Muscle of arm (tissue), 1 donor: ENCODE measurements at regions not wholly inside any gene's neighbourhood (a gene's known extent, or its start where the extent isn't known, plus 50 kb on each side); places are given as distances from the start of the nearest gene placed in this dataset.

Experiments
- DNase-seq: peaks from one replicate; pipeline ENCODE4 v3.0.0-alpha.2; 2013

DNA sequence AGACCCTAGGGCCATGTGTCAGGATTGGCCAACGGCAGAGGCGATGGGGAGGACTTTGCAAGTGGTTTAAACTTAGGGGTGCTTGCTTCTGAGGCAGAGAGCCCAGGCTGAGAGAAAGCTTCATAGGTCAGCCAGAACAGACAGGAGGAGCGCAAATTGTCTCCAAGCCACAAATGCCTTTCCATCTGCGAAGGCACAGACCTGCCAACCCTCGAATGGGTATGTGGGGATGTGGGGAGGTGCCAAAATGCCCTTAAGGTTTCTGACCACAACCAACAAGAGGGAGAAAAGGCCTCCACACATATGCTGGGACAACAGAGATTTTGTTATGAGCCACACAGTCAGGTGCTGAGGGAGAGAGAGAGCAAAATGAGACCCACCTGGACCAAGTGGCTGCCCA lies 283.6 kb downstream of the CYP26B1 start:
- DNase-seq: no peak

DNA sequence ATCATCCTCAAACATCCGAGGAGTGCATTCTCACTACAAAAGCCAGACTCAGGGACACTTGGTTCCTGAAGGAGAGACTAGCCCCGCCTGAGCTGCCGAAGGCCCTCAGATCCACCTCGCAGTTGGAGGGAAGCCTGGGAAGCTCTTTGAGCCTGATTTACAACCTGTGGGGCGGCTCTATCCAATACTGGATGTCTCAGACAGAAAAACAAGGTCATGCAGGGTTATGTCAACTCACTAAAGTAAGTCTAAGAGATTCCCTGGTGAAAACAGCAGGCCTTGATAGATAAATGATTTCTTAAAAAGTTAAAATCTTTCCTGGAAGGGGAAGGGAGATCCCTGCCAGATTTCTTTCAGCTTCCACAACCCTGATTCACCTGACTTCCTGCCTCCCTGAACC lies 284.3 kb downstream of the CYP26B1 start:
- no peak for DNase-seq

DNA sequence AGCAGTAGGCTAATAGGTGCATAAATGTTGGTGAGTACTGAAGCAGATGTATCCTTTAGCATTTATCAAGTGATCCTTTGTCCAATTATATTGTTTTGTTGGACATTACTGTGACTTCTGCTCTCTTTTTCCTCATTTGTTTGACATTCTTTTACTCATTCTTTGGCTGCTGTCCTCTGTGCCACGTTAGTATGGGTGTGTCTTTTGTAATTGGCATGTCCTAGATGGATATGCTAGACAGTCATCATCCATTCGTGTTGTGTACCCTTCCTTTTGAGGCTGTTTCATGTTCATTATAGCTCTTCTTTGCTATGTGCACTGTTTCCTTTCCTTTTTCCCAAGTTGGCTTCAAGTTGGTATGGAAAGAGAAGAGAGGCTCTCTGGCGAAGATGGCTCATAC lies 284.7 kb downstream of the CYP26B1 start:
- DNase-seq: no peak

DNA sequence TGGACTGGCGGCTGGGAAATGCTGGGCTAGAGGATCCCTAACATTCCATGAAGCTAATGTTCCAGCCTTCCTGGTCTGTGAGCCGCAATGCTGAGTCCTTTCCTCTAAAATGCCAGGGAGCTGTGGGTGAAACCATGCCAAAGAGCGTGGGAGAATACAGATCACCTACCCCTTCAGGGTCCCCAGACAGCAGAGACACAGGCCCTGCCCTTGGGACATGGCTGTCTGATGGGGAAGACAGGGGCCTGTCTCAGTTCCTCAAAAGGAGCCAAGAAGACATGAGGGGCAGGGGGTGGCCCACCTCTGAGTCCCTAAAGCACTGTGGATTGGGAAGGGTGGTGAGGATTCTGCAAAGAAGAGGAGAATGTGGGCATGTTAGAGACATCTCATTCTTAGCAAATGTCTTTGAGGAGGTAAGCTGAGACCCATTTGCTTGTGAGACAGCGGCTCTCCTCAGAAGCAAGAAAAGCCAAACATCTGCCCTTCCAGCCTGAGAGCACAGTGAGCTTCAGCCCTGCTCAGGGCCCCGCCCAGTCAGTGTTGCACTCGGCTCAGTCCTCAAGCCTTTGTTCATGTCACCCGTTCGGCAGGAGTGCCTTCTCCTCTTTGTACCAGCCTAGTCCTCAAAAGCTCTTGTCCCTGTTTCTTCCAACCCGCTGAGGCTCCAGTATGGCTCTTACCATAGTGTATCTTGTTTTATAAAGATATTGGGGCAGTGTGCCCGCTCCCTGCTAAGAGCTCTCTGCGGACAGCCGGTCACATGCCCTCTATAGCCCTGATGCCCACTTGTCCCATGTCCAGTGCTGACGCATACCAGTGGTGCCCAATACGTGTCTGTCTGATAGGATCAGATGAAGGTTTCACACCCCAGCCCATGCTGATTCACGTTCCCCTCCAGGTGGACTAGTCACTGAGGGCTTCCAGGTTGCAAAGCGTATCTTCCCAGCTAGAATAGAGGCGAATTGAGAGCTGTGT lies 286.2 kb downstream of the CYP26B1 start:
- DNase-seq: no peak

DNA sequence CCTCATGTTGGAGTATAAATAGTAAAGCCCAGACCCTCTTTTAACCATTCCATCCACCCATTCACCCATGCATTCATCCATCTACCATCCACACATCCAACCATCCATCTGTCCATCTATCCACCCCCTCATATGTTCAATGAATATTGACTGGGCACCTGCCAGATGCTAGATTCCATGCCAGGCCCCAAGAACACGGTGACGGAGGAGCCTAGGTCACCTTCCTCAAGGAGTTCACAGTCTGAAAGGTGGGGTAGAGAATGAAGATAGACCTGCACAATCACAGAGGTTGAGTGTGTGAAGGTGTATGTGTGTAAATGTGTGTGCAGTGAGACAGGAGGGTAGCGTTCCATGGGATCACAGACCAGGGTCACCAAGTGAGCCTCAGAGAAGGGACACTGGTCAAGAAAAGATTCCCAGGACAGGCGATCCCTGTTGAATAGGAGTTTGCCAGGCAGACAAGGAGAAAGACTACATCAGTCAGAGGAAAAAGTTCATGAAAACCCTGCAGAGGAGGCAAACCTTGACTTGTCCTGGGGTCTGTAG lies 287.2 kb downstream of the CYP26B1 start:
- DNase-seq: no peak

DNA sequence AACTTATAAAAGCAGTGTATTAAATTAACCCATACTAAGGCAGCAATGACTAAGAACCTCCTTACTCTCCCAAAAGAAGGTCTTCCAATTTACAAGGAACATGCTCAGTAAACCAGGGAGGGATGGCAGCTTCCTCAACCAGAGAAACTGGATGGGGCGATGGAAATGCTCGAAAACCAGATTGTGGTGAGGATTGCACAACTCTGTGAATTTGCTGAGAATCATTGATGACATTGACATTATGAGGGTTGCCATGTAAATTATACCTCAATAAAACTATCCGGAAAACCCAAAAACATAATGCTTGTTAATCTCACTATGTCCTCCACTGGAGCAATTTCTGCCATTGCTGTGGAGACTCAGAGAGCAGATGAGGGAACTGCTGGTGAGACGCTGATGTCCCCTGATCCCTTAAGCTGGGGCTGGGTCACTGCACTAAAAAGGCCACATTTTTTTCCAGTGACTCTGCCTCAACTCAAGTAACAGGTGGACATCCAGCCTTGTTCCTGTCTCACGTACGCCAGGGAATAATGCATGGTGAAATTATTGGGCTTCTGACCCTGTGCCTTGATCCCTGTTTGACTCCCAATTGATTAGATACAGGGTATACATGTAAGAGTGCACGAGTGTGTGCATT lies 288.3 kb downstream of the CYP26B1 start:
- no peak for DNase-seq

DNA sequence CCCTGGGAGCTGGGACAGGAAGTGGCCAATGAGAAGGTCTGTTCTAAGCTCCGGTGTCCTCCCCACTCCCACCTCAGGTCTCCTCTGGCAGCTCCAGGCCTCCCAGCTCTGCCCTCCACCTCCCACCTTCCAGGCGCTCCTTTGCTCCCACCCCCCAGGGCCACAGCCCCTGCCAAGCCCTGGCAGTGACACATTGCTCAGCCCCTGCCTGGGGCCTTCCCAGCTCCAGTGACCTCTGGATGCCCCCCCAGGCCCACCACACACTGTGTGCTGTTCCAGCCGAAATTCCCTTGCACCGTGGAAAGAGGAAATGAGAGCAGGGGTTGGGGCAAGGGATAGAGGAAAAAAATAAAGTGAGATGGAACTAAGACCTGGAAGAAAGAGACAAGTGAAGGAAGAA lies 289.6 kb downstream of the CYP26B1 start:
- DNase-seq: peak; percentile 45

DNA sequence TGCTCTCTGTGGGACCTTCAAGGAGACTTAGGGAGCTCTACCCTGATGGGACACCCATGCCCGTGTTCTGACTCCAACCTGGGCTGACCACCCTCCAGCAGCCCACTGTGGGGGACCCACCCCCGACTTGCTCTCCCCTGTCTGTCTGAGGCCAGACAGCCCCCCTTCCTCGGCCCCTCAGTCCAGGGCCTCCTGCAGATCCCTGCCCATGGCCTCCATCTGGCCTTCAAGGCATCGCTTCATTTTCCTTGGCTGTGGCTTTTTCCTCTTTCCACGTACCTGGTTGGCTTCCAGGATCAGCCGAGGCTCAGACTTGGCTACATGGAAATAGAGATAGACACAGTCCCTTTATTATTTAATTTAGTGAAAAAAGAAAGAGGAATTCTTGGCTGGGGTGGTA lies 290.0 kb downstream of the CYP26B1 start:
- peak; percentile 56 for DNase-seq

DNA sequence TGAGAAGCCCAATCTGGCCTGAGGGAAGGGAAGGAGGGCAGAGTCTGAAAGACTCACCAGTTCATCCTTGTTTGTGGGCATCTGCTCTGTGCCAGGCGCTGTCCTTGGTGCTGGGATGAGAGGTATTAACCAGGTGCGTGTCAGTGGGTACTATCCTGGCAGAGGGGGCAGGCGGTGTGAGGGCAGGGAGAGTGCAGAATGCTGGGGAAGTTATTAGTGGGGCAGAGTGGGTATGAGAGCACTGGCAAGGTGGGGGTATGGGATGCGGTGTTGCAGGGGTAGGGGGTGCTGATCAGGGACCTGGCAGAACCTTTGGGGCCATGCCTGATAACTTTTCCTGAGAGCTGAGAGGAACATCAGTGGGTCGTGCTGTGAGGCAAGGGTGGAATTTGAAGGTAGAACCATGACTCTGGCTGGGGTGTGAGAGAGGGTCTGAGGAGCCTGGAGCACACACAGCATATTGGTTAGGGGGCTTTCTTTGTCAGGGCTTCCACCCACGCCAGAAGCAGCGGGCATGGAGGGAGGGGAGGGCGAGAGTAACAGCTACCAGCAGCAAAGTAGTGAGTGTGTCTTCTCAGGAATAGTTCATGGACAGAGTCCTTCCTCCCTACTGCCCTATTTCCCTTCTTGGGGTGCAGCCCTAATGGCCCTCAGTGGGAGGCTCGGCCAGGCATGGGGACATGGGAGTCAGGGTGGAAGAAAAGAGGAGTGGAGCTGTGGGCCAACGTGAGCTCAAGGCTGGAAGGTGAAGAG lies 290.7 kb downstream of the CYP26B1 start:
- no peak for DNase-seq

DNA sequence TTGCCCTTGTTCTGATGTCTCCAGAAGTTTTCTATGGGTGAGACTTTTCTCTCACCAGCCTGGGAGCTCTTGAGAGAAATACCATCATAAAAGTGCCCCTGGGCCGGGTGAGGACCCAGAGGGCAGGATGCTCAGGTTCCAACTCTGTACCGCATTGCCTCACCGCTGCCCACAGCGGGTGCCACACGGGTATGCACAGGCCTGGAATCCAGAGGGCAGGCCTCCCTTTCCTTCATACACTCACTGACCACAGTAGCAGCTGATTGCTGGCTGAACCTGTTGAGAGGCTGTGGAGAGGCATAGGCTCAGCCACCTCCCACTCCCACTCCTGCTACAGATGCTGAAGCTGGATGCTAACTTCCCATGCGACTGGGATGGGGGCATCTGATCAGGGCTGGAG lies 293.8 kb downstream of the CYP26B1 start:
- DNase-seq: no peak

DNA sequence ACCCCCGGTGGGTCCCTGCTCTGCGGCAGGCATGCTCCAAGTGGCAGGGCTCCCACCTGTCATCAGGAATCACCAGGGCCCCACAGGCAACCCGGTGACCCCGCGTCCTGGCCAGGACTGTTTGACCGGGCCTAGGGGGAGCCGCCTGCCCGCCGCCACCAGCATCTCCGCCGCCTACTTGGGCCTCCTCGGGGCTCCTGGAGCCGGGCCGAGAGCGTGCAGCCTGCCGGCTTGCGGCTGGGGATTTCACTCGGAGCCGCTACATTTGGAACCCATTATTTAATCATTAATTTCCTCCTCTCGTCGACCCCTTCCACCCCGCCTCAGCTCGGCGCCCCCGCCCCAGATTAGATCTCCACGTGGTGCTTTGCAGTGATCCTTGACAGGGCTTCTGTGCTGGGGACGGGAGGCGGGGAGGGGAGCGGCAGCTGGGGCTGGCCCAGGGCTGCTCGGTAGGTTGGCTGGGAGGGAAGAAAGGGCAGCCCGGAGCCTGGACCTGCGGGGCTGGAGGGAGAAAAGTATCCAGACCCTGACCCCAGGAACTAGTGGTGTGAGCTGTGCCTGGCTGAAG lies 295.4 kb downstream of the CYP26B1 start:
- DNase-seq: peak; percentile 69

DNA sequence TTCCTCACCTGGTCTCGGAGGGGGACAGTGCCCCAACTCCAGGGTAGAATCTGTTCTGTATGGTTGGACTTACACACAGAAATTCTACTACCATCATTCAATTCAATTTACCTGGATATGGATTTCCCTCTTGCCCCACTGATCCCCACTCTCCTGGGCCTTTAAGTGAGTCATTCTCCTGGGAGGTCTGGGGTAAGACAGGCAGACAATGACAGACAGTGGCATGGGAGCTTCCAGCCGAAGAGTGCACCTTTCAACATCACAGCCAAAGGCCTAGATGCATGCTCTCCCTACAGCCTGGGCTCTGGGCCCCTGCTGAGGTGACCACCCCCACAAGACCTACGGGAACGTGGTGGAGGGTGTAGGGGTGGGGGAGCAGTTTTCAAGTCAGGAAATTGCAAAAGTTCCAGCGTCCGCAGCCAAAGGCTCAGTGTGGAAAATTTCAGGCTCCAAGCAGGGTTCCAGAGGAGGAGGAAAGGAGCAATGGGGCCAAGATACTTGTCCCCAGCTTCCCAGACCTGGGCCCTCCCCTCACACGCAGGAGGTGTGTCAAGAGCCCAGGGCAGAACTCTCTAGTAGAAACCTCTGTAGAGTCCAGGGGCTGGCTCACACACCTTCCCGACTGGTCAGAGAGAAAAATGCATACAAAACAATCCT lies 296.4 kb downstream of the CYP26B1 start:
- peak; percentile 70 for DNase-seq

DNA sequence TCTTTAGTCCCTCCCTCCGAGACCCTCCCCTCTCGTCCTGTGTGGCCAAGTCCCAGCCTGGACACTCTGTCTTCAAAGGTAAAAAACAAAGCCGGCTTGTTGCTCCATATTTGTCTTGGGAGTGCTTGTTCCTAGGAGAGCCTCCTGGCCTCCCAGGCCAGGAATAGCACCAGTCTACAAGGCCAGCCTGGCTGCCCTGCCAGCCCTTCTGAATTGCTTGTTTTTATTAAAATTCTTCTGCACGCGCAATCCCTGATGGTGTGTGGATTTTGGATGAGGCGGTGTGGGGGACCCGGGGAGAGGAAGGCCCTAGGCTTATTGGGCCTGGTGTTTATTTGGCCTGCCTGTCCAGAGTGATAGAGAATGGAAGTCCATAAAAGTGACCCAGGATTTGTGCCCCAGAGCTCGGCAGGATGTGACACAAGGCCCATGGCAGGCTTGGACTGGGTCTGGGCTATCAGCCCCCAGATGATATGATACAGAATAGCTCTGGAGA lies 297.3 kb downstream of the CYP26B1 start:
- DNase-seq: no peak

DNA sequence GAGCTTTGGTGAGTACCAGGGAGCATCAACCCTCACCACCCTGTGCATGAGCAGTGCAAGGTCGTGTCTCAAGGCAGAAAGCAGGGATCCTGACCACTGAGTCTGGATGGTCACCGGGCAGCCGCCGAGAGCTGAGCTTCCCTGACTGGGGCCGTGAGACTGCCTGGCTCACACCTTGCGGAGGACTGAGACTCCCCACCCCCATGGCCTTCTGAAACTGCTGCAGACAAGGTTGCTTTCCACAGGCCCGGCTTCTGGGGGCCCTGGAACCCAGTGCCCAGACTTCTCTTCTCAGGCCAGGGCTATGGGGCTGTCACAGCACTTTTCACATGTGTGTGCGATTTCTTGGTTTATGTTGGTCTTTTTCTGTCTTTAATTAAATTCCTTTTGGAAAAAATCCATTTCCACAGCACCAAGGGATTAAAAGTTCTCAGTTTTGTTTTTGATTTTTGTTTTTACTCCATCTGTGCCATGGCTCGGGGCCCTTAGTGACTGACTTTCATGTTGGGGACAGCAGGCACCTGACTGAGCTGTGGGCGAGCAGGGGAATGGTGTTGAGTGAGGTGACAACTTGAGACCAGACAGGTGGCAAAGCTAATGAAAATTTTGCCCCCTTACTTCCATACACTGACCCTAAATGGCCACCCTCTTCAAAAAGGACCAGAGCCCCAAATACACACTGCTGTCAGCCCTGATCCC lies 297.9 kb downstream of the CYP26B1 start:
- no peak for DNase-seq

DNA sequence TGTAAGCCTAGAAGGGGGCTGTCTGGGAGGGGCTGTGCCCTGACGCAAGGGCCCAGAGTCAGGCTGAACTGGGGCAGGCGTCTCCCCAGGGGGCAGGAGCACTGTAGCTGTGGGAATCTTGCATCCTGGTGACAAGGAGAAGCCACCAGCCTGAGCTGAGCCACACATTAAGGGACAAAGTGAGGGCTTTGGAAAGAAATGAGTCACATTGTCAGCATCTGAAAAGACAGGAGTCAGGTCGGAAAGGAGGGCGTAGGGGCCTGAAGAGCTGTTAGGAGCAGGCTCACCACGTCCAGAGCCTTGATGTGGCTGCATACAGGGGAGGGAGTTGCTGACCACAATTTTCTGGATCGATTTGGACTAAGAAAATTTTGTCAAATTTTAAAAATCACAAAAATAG lies 298.6 kb downstream of the CYP26B1 start:
- DNase-seq: no peak

DNA sequence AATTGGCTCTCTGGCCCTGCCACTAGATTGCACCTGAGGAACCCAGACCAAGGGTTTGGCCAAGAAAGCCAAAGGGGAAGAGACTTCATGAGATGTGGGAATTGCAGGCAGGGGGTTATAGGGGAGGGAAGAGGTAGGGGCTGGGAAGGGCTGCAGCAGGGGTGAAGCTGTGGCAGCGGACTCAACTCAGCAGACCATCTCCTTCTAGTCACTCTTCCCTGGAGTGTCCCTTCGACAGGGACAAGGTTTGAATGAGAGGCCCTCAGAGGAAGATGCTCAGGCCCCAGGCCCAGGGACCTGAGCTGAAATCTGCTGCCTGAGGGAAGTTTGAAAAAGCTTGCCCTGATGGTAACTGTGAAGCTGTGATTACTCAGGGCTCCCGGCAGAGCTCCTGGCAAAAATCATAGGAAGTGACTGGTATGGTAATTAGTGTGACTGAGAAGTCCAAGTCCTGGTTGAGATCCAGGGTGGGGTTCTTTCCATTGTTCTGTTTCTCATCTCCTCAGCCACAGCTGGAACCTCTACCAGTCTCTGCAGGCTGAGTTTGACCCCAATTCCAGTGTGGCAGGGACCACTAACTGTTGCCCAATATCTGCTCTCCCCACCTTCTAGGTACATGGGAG lies 300.9 kb downstream of the CYP26B1 start:
- no peak for DNase-seq

DNA sequence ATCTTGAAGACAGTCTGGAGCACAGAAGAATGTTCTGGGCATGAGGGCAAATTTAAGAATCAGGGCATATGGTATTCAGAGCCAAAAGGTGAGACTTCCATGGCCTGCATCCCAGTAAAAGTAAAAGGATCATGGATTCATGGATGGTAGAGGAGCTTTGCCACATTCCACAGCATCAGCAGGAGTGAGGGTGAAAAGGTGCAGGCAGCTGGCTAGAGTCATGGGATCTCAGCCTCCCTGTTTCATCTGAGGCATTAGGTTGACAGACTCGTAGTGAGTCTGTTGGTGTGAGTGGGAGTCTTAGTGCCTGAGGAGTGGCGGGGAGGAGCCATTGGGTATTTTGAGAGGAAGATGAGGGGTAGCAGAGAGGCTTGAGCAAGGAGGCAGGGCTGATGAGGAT lies 301.6 kb downstream of the CYP26B1 start:
- DNase-seq: no peak

DNA sequence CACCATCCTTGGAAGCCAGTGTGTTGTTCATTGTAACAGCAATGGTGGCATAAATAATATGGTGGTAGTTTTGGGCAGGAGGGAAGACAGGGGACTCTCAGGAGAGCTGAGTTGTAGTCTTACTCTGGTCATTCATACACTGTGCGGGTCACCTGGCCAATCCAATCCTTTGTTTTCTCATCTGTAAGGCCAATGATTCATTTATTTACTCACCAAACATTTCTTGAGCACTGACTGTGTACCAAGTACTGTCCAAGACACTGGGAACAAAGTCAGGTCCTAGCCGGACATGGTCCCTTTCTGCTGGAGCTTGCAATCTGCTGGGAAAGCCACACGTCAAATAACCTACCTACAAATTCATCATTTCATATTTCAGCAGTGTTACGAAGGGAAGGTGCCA lies 302.7 kb downstream of the CYP26B1 start:
- DNase-seq: no peak

DNA sequence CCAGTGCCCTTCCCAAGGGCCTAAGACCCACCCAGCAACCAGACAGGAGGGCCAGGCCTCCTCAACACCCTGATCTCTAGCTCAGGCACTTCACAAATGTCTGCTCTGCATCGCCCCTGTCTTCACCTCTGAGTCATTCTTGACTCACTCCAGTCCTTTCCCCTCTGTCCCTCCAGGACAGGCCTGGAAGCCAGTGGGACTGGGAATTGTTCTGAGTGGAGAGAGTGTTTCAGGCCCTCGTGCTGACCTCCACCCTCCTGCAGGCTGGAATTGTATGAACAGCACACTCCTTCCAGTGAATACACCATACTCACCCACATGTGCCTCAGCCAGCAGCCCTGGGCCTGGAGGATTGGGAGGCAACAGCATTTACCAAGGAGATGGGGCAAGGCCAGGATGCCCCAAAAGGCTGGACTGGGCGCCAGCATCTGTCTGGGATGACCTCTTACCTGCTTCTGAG lies 304.2 kb downstream of the CYP26B1 start:
- DNase-seq: no peak

DNA sequence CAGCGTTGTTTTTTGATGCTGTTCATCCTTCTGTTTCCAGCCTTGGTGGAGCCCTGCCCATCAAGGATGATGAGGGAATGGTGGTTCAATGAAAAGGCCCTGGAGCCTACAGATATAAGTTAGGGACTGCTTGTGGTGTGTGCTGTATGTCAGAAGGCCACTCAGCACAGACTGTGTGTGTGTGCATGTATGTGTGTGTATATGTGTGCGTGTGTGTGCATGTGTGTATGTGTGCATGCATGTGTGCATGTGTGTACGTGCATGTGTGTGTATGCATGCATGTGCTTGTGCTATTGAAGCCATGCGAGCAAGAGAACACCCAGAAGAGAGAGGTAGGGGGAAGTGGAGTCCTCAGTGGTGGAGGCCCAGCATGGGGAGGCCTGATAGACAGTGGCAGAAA lies 304.9 kb downstream of the CYP26B1 start:
- no peak for DNase-seq
